D721Med (cell line): ENCODE measurements at regions not wholly inside any gene's neighbourhood (a gene's known extent, or its start where the extent isn't known, plus 50 kb on each side); places are given as distances from the start of the nearest gene placed in this dataset.

Experiments
- DNase-seq: peaks from one replicate; pipeline ENCODE4 v3.0.0; 2011; ENCODE audit warnings: low spot score; ENCODE audit not compliant: insufficient read length
- FAIRE-seq: peaks from 2 replicates; lab custom pipeline; 2011; peaks lifted over from hg19 to GRCh38; lab: Jason Lieb, UNC
- TF ChIP-seq, protein P1 (sequence below): IDR thresholded peaks from 2 replicates; pipeline ENCODE4 v1.5.1; 2012; ENCODE audit warnings: mild to moderate bottlenecking, control low read depth; ENCODE audit not compliant: insufficient read depth; ENCODE audit errors: missing control alignments

DNA sequence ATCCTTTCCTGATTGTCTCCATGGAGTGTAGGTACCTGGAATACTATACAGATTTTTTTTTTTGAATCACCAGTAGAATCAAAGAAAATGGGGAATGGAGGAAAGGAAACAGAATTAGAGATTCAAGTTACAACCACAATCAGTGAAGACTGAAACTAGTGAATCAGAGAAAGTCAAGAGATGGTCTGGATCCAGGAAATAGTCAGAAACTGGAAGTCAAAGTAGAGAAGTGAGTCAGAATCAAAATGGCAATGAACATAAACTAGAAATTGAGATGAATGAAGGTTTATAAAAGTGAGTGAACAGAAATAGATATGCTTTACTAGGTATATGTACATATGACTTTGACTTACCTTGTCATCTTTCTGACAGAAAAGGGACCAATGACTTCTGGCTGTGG lies 579.0 kb downstream of the PLCL1 start:
- FAIRE-seq: no peak
- no peak for DNase-seq

DNA sequence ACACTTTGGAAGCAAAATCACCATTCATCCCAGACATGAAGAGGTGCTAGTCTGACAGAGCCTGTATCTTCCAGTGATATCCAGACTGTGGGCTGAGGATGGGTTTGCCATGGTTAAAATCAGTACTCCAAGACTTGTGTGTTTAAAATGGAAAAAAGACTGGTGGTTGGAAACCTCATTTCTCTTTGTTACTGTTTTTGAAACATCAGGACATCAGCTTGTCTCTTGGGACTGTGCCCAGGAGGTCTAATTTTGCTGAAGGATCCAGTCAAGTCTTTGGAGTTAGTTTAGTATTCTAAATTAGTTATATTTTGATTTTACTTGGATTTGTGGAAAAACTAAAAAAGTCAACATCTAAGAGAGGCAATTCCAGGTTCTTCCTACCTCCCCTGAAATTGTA lies 578.4 kb downstream of the PLCL1 start:
- DNase-seq (no peak), FAIRE-seq (no peak)
- TF ChIP-seq, protein P1, sequence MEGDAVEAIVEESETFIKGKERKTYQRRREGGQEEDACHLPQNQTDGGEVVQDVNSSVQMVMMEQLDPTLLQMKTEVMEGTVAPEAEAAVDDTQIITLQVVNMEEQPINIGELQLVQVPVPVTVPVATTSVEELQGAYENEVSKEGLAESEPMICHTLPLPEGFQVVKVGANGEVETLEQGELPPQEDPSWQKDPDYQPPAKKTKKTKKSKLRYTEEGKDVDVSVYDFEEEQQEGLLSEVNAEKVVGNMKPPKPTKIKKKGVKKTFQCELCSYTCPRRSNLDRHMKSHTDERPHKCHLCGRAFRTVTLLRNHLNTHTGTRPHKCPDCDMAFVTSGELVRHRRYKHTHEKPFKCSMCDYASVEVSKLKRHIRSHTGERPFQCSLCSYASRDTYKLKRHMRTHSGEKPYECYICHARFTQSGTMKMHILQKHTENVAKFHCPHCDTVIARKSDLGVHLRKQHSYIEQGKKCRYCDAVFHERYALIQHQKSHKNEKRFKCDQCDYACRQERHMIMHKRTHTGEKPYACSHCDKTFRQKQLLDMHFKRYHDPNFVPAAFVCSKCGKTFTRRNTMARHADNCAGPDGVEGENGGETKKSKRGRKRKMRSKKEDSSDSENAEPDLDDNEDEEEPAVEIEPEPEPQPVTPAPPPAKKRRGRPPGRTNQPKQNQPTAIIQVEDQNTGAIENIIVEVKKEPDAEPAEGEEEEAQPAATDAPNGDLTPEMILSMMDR: no peak

More for the DNA sequence above, 579.0 kb downstream of the PLCL1 start:
- TF ChIP-seq, protein P1: no peak

DNA sequence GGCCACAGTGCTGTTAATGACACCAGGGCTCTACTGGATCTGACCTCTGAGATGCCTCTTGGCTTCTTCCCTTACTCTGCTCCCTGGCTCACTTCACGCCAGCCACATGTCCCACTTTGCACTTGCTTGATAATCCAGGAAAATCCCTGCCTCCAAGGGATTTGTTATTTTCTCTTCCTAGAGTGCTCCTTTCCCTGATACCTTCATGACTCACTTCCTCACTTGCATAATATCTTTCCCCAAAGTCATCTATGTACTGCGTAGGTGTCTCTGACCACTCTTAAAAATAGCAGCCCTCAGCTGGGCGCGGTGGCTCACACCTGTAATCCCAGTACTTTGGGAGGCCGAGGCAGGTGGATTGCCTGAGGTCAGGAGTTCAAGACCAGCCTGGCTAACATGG lies 572.3 kb downstream of the PLCL1 start:
- no peak for DNase-seq
- TF ChIP-seq, protein P1: no peak
- no peak for FAIRE-seq

DNA sequence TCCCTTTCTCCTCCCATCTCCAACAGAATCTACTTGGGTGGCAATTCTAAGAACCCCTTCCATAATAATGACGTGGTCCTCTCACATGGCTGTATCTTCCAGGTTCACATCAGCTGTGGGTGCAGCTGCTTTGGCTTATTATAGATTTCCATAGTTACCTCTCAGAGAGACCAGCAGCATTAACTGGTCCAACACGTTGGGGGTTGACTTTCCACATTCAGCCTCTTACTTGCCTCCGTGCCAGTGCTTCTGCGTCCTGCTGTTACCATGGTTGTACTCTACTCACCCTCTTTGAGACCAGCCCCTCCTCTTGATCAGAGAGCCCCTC lies 570.7 kb downstream of the PLCL1 start:
- TF ChIP-seq, protein P1: no peak
- FAIRE-seq (no peak), DNase-seq (no peak)

DNA sequence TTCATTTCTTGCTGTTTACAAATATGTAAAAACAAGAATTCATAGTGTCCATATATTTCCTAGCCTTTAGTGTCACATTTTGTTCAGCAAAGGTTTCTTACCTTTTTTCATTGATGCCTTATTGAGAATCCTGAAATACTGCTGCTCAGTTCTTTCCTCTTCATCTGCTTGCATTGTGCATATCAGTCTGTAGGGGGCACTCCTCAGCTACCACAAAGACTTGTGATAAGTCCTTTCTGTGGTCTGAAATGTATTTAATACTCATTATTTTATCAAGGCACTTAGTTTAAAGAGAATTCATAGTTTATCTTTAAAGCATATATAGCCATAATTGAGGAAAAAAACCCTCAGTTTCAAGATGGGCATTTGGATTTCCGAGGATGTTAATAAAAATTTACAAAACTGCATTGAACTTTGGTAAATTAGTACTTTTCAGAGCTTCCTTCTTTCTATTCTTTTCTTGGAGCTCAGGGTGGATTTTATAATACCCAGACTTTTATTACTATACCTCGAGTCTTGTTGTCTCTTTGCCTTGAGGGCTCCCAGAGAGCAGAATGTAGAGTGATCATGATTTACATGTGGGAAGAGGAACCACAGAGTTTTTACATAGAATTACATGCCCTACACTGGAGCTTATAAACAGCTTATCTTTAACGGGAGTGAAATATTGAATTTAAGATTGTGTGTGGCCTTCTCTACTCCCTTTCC lies 570.1 kb downstream of the PLCL1 start:
- no peak for DNase-seq
- TF ChIP-seq, protein P1: peak; percentile 83
- FAIRE-seq: peak; percentile 78

DNA sequence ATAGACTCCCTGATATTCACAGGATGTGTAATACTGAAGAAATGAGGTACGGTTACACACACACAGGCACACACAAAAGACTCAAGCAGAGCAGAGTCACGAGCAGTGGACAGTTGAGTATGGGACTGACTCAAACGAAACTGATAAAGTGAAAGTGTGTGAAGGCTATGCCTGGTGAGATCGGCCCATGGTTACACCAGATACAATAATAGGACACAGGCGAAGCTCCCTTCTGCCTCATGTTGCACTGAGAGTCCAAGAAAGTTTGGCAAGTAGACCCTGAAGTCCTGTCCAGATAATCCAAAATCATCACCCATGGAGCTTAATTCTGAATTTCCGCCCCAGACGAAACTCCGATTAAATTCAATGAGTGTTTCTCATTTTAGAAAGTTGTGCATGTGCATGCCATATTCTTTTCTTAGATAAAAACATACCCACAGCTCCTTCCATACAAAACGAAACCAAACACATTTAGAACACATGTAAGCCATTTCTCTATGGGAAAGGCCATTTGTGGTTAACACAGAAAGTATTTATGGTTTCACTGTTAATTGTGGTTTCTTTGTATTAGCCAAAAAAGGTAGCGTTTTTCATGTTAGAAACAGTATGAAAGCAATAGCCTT lies 567.6 kb downstream of the PLCL1 start:
- FAIRE-seq (no peak), DNase-seq (no peak)
- TF ChIP-seq, protein P1: no peak

DNA sequence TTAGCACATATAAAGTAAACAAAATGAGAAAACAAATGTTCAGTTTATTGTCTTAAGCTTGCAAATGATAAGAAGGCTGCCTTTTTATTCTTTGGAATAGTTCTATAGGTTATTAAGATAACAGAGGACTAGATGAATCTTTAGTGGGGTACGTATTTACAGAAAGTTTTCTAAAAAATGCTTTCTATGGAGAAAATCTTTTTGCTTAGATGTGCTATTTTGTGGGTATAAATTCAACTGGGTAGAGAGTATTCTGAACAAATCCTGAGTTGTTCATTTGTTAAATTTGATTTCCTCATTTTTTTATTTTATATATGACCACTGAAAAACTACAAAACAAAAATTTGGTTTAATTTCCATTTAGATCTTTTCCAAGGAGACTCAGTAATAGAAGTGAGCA lies 566.9 kb downstream of the PLCL1 start:
- no peak for DNase-seq
- TF ChIP-seq, protein P1: no peak
- FAIRE-seq: no peak
